Posterior cingulate gyrus (tissue), 11 donors: ENCODE measurements at regions not wholly inside any gene's neighbourhood (a gene's known extent, or its start where the extent isn't known, plus 50 kb on each side); places are given as distances from the start of the nearest gene placed in this dataset.
"Not testable (repeated sequence)": the region's sequence is repeated elsewhere in the genome, so short reads cannot be mapped to it uniquely, and the experiment has no call there.

ENCODE experiments used
- DNase-seq, 10 donors: peaks; one replicate each; pipeline versions ENCODE4 v3.0.0 to v3.0.0-alpha.2; 2020 to 2021; ENCODE audit warnings: mixed read lengths in 3 of 10
- intact Hi-C: fragments of 100-400 bp; cut with DNase I; formaldehyde crosslinking; loops from one replicate; pipeline ENCODE4 v1.15.1; 2023

DNA sequence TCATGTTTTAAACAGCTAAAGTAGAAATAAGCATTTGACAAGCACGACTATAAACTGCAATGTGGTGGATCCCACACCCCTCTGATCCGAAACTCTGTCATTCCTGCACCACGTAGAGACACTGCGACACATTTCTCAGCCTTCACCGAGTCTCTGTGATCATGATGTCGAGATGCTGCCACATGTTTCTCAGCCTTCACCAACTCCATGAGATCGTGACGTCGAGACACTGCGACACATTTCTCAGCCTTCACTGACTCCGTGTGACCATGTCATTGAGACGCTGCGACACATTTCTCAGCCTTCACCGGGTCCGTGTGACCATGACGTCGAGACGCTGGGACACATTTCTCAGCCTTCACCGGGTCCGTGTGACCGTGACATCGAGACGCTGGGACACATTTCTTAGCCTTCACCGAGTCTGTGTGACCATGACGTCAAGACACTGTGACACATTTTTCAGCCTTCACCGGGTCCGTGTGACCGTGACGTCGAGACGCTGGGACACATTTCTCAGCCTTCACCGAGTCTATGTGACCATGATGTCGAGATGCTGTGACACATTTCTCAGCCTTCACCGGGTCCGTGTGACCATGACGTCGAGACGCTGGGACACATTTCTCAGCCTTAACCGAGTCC is 143.0 kb downstream of the TTLL2 start:
- no peak for DNase-seq
- intact Hi-C loops, result no loop called here

DNA sequence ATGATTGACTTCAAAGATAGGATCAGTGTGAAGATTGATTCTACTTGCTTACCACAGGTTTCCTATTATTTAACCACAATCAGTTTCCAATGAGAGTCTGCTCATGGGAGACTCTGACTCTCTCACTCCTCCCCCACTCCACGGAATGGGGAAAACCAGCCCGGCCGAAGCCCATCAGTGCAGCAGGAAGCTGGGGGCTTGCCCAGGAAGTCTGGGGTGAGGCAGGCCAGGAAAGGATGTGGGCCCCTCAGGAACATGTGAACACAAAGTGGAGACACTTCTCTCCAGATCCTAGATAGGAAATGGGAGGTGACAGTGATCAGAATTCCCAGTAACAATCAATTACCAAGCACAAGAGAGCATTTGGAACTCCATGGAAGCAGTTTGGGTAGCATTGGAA is 144.2 kb downstream of the TTLL2 start:
- no peak for DNase-seq
- intact Hi-C loops, result no loop called here

DNA sequence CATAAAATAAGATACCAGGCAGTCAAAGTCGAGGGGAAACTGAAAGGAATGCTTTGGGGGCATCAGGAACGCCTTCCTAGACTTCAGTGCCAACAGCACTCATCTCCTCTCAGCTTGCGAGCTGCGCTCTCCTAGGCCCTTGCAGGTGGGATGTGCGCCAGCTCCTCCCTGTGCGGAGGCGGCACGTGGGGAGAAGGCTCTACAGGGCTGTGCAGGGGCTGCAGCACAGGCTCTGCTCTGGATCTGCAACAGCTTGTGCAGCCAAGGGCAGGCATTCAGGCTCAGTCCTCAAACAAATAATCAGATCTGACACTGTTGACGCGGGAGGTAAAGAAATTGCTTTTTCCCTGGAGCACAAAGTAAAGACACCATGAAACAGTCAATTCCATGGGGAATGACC is 144.8 kb downstream of the TTLL2 start:
- peak in 2 of 10 donors; percentile 87 to 88 for DNase-seq

DNA sequence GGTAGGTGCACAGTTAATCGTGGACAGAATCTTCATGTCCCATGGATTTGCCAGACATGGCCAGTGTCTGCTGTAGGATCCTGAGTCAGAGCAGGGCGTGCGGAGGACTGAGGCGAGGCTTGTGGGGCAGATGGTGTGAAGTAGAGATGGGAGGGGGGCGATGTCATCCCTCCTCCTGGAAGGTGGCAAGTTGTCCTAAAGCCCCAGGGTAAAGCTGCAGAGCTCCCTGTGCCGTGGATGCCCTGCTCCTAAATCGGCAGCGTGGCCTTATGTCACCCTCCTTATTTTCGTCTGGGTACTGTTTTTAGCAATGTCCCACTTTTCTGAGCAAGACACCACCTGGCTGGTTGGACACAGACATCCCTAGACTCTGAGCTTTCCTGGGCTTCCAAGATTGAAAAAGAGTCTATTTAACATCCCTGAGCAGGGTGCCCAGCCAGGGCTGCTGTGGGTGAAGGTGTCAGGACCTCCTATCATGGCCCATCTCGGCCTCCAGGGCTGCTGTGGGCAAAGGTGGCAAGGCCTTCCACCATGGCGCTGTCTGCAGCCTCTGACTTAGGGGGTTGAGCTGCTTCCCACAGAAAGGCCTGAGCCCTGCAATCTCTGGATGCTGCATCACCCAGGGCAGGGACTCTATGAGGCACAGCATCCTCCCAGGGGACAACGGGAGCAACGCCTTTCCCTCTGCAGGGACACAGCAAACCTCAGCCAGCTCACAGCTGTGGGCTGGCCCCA is 145.4 kb downstream of the TTLL2 start:
- intact Hi-C loops, result no loop called here
- DNase-seq, result peak in 2 of 10 donors; percentile 81 to 84

More for the DNA sequence above, 144.8 kb downstream of the TTLL2 start:
- intact Hi-C loops, result no loop called here

DNA sequence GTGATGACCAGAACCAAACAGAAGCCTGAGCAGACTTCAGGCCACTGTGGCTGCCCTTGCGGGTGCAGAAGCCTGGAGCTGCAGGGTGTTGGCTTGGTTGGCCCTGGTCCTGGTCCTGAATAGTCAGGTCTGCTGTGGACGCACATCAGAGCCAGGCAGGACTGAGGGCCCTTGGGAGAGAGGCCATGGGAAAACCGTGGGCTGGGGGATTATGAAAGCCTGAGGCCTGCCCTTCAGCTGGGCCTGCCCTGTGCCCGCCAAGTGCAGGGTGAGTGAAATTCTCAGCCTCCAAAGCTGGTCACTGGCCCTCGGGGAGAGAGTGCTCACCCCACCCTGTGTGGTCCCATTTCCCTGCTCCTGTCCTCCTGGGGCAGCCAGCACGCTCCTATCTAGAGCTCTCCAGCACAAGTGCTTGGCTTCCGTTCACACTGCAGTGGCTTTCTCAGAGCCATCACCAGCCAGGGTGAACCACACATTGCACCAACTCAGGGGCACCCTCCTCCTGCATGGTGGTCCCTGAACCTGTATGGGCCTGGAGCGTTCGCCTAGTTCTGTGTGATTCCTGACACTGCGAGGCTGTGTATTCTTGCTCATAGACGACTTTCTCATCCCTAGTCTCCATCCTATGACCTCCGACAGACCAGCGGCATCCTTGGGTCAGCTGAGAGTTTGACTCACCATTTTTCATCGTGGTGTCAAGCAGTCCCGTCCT is 146.1 kb downstream of the TTLL2 start:
- DNase-seq, result peak in 1 of 10 donors; percentile 73
- intact Hi-C loops, result no loop called here

DNA sequence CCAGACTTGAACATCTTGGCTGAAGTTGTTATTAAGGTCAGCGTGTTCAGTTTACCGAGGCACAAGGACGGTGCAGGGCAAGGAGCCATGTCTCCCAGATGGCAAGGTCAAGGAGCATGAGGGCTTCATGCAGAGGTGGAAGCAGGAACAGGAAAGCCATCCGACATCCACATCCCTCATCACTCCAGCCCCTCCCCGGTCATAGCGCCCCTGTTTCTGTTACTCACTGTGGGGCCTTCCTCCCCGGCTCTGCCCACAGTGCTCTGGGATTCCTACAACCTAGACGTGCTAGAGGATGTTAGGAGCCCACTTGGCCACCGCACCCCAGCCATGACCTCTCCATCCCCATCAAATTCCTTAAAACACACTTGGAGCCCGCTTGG is 146.7 kb downstream of the TTLL2 start:
- DNase-seq, result no peak
- intact Hi-C loops, result no loop called here

DNA sequence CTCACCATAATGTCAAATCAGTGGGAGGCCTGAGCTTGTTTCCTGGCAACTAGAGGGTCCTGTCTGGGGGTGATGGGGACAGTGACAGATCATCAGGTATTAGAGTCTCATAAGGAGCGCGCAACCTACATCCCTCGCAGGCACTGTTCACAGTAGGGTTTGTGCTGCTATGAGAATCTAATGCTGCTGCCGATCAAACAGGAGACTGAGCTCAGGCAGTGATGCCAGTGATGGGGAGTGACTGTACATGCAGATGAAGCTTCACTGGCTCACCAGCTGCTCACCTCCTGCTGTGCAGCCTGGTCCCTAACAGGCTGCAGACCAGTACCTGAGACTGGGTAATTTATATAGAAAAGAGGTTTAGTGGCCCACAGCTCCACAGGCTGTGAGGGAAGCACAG is 147.3 kb downstream of the TTLL2 start:
- intact Hi-C loops, result no loop called here
- no peak for DNase-seq

DNA sequence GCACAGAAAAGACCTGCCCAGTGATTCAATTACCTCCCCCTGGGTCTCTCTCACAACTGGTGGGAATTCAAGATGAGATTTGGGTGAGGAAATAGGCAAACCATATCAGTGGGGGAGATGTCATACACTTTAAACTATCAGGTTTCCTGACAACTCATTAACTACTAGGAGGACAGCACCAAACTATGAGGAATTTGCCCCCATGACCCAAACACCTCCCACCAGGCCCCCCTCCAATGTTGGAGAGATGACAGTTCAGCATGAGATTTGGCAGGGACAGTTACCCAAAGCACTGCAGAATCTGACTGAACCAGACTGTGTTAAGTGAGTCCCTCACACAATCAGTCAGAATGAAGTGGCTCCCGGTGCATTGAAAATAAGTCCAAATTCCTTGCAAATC is 148.0 kb downstream of the TTLL2 start:
- DNase-seq, result no peak
- intact Hi-C loops, result no loop called here

DNA sequence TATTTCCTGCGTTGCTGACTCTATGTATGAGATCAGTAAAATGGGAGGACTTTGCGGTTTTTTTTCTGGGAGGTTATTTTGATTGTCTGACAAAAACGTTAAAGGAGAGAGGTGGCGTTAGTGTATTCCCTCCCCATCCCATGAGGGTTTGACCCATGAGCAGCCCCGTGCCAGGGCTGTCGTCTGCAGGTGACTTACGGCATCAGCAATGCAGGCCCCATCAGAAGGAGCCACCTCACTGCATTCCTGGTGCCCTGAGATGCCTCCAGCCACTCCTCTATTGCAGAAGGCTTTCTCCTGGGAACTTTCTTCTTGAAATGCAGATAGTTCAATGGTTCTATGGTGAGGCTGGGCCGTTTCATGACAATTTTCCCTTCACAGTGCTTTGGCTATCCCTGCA is 149.3 kb downstream of the TTLL2 start:
- intact Hi-C loops, result no loop called here
- no peak for DNase-seq

DNA sequence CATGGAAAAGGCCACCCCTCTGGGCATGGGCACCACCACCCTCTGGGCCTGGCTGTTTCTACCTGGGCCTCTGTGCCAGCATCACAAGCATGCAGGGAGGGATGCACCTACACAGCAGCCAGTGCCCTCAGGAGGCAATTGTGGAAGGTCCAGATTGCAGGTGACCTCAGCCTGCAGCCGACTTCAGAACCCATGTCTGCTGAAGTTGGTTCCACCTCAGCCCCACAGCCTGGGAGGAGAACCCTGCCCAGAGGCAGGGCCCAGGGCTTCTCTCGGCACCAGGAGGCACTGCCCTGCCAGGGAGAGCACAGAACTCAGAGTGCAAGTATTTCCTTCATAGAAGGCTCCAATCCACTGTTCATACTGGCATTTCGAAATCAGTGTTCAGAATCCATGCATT is 149.8 kb downstream of the TTLL2 start:
- intact Hi-C loops, result no loop called here
- no peak for DNase-seq

DNA sequence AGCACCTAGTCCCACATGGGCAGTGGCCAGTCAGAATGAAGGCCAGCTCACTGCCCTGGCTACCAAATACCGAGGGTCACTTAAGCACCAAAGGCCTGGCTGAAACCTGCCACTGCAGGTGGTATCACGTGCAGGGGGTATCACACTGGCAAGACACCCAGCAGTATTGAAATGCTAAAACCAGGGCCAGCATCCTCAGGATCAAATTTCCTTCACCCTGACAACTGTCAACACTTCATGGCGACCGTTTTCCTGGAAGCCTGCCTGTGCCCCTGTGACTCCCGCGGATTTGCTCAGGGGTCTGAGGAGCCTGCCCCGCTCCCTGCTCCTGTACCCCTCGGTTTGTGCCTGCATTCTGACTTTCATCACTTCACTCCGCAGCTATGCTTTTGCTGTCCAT is 151.1 kb downstream of the TTLL2 start:
- intact Hi-C loops, result no loop called here
- peak in 1 of 10 donors; percentile 8 for DNase-seq

DNA sequence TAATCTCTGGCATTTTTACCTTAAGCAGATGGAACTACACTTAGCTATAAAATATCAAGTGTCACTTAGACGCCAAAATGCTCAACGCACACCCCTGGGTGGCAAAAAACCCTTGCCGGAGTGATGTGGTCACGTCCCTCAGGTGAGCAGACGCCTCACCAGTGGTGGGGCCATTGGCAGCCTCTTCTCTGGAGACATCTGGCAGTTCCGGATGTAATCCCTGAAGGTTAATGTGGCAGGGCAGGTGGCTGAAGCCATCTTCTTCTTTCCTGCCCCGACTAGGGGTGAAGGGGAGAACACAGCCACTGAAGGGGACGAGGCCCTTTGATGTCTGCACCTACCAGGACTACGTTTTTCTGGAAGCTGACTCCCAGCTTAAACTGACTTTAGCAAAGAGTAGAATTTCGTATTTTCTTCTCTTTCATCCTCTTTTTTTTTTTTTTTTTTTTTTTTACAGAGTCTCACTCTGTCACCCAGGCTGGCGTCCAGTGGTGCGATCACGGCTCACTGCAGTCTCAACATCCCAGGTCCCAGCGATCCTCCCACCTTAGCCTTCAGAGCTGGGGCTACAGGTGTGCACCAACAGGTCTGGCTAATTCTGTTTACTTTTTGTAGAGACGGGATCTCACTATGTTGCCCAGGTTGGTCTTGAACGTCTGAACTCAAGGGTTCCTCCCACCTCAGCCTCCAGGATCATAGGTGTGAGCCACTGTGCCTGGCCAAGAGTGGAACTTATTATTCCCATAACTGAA is 152.1 kb downstream of the TTLL2 start:
- peak in 2 of 10 donors; percentile 61 to 80 for DNase-seq
- intact Hi-C loops, result no loop called here

DNA sequence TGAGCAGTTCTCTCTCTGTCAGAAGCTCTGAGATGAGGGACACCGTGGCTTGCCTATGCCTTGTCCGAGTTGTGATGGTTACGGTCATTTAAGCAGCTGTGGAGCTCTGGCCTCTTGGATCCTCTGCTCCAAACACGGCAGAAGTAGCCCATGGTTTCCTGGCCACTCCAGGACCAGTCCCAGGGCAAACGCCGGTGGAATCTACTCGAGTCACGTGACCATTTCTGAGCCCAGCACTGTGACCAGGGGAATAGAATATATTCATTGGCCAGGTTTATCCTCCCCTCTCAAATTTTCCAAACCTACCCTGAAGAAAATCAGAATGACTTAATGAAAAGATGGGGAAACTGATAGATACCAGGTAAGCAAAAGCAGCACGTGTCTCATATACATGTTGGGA is 152.8 kb downstream of the TTLL2 start:
- peak in 1 of 10 donors; percentile 45 for DNase-seq

DNA sequence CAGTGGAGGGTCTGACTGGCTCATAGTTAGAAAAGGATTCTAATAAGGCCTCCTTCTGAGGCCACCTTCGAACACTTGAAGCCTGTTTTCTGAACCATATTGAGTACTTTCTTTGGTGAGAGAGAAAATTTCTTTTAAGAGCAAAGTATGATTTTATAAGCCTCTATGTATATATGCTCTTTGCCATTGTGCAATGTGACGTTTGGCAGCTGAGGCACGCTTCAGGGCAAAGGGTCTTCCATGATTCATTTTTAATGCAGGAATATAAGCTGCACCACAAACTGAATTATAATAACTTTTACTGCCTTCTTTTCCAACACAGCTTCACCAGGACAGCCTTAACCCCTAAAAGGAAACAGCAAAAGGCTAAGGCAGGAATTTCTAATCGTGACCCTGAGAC is 154.4 kb downstream of the TTLL2 start:
- DNase-seq, result no peak
- intact Hi-C loops, result no loop called here

More for the DNA sequence above, 152.8 kb downstream of the TTLL2 start:
- intact Hi-C loops, result no loop called here

DNA sequence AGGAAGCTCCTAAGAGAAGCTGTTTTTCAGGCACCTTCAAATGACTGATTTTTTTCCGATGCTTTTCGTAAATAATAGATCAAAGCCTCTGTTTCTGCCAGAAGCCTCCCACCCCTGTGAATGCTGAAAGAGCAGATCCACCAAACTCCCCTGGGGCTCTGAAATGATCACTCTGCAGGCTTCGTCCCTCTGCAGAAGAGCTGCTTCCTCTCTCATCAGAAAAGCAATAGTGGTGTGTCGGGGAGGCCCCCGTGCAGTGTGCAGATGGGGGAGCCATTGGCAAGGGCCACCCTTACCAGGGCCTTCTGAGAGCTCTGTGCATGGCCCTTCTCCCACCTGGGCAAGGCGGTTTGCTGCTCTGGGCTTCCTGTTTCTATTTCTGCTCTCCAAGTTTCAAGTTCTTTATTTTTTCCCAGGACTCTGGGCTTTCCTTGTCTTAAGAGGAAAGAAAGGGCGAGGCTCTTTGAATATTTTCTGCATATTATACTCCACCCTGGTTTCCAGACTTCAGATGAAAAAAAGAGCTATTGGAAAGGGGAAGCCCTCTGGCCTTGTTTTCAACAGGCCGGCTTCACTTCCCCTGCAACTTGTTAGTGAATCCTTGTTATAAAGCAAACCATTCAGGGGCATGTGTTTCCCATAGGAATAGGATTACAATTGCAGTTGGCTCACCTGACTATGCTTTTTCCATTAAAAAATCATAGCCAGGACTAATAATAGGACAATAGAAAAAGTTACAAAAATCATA is 155.2 kb downstream of the TTLL2 start:
- intact Hi-C loops, result no loop called here
- DNase-seq, result peak in 1 of 10 donors; percentile 11

DNA sequence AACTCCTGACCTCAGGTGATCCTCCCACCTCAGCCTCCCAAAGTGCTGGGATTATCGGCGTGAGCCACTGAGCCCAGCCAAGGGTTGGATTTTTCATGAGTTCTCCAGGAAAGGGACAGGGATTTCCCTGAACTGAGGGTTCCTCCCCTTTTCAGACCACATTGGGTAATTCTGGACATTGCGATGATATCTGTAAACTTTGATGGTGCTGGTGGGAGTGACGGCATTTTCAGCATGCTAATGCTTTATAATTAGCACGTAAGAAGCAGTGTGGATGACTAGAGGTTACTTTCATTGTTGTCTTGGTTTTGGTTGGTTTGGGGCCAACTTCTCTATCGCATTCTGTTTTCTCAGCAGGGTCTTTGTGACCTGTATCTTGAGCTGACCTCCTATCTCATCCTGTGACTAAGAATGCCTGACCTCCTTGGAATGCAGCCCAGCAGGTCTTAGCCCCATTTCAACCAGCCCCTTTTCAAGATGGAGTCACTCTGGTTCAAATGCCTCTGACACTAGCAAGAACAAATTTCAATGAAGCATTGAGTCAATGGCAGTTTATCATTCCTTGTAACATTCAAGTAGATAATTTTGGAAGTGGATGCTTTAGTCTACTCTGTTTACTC is 156.5 kb downstream of the TTLL2 start:
- DNase-seq, result peak in 1 of 10 donors; percentile 16
- intact Hi-C loops, result no loop called here

DNA sequence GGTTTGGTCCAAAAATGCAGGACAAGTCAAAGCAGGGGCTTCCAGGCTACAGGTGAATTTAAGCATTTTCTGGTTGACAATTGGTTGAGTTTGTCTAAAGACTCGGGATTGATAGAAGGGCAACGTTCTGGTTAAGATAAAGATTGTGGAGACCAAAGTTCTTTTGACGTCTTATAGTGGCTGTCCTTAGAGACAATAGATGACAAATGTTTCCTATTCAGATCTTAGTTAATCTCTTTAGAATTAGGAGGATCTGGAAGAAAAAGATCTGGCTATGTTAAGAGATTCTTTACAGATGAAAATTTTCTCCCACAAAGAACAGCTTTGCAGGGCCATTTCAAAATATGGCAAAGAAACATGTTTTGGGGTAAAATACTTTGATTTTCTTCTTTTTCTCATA is 157.9 kb downstream of the TTLL2 start:
- intact Hi-C loops, DNase-seq: not testable (repeated sequence)

DNA sequence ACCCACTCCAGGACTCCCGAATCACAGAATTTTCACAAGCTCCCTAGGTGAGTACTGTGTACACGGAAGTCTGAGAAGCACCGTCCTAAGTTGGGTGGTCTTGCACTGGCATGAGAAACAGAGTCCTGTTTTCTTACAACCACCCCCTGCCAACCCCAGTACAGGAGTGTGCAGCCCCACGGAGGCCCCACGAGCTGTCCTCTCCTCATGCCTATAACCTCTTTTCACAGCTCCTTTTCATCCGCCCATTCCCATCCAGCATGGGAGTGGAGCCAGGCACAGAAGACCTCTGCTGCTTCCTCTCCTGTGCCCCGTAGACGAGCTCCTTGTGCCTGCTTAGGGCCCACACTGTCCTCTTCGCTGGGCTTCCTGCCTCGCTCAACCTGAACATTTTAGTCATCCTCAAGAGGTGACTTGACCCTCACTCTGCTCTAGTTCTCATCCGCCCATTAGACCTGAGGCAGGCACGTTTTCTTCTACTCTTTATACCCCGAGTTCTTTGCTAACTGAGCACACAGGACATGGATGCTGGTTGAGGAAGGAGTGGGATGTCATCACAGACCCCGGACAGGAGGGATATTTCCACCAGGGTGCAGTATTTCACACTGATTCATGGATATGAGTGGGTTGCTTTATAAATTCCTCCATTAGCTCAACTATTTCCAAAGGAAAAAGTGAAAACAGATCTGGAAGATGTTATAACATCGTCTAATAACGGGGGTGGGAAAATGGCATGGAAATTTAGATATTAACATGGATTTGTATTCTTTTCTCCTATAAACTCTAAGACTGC is 160.5 kb downstream of the TTLL2 start:
- intact Hi-C loops, result loop anchor here (2.0 kb wide), 1 partner anchor 413 kb away; no protein-coding TSS in a partner anchor
- DNase-seq, result peak in 2 of 10 donors; percentile 51 to 62
